MCF 10A (cell line): ENCODE measurements at regions not wholly inside any gene's neighbourhood (a gene's known extent, or its start where the extent isn't known, plus 50 kb on each side); places are given as distances from the start of the nearest gene placed in this dataset.

Experiments
- BruUV-seq: library from RNA; stranded (reverse); fragments of 400-500 nt; replicated peaks from 2 replicates; lab custom pipeline; 2021; lab: Mats Ljungman, UMichigan
- CTCF ChIA-PET: fragments of 300-600 bp; sonication (Branson Sonifier 250); formaldehyde crosslinking; extraction: SDS; loops from one replicate; lab custom pipeline; 2021; ENCODE audit warnings: antibody characterized with exemption, inconsistent platforms; lab: Yijun Ruan, JAX
- POLR2A ChIA-PET: fragments of 300-600, 350-650 bp; sonication (Branson Sonifier 250); formaldehyde crosslinking; extraction: SDS; loops from one replicate; lab custom pipeline; 2020; ENCODE audit warnings: antibody characterized with exemption, inconsistent platforms; lab: Yijun Ruan, JAX
- DNase-seq: peaks from one replicate; pipeline ENCODE4 v3.0.0-alpha.2; 2018; ENCODE audit not compliant: unreplicated experiment
- H3K27ac Mint-ChIP-seq: one replicate; pipeline ENCODE4 v1.8.0; 2022; ENCODE audit warnings: mild to moderate bottlenecking, low read depth, mixed read lengths; ENCODE audit not compliant: unreplicated experiment
- H3K27me3 Mint-ChIP-seq: one replicate; pipeline ENCODE4 v1.8.0; 2022; ENCODE audit warnings: mixed read lengths; ENCODE audit not compliant: insufficient read depth, unreplicated experiment
- H3K36me3 Mint-ChIP-seq: one replicate; pipeline ENCODE4 v1.8.0; 2022; ENCODE audit warnings: mild to moderate bottlenecking, moderate library complexity, mixed read lengths; ENCODE audit not compliant: insufficient read depth, unreplicated experiment
- H3K4me1 Mint-ChIP-seq: one replicate; pipeline ENCODE4 v1.8.0; 2022; ENCODE audit warnings: mixed read lengths; ENCODE audit not compliant: insufficient read depth, unreplicated experiment
- H3K4me3 Mint-ChIP-seq: one replicate; pipeline ENCODE4 v1.8.0; 2022; ENCODE audit warnings: mild to moderate bottlenecking, moderate library complexity, mixed read lengths; ENCODE audit not compliant: unreplicated experiment
- H3K9me3 Mint-ChIP-seq: one replicate; pipeline ENCODE4 v1.8.0; 2022; ENCODE audit warnings: mixed read lengths; ENCODE audit not compliant: unreplicated experiment
- CTCF ChIP-seq: fragments of 200-600 bp; IDR thresholded peaks from one replicate; pipeline ENCODE4 v1.8.0; 2022; ENCODE audit warnings: antibody characterized with exemption, mild to moderate bottlenecking; ENCODE audit not compliant: unreplicated experiment
- intact Hi-C: fragments of 100-400 bp; cut with micrococcal nuclease; formaldehyde crosslinking; loops from 2 replicates; pipeline ENCODE4 v1.14.1; 2022

- ChIA-PET CTCF (interaction anchor here (0.6 to 1.2 kb wide), 2 partner anchors 845 to 1208 kb away, joined by 3 to 6 read pairs; no protein-coding TSS in a partner anchor), POLR2A (no interaction called here)
- Mint-ChIP-seq H3K4me1 (no peaks in the 10 kb centered on the region), H3K27ac (no peak overlapping the region), H3K27me3 (no peaks in the 10 kb centered on the region), H3K36me3 (peaks cover 5% of the 10 kb centered on the region), H3K9me3 (no peaks in the 10 kb centered on the region), H3K4me3 (no peak overlapping the region)
- no peak for TF ChIP-seq CTCF
- no peak for DNase-seq
- BruUV-seq: no TSS peak
- intact Hi-C loops: no loop called here
These were observed 267.6 kb downstream of the CNTN3 start for GRCh38 chr3:74346896-74347295.

- H3K36me3 Mint-ChIP-seq: peaks cover 5% of the 10 kb centered on the region
- H3K4me3 Mint-ChIP-seq: no peak overlapping the region
- H3K9me3 Mint-ChIP-seq: no peaks in the 10 kb centered on the region
- intact Hi-C loops: no loop called here
- H3K4me1 Mint-ChIP-seq: no peaks in the 10 kb centered on the region
- no peak for TF ChIP-seq CTCF
- H3K27ac Mint-ChIP-seq: no peak overlapping the region
- no peak for DNase-seq
- CTCF ChIA-PET: no interaction called here
- H3K27me3 Mint-ChIP-seq: no peaks in the 10 kb centered on the region
- POLR2A ChIA-PET: no interaction called here
- no TSS peak for BruUV-seq
These were observed 268.8 kb downstream of the CNTN3 start for GRCh38 chr3:74345701-74346100.

DNA sequence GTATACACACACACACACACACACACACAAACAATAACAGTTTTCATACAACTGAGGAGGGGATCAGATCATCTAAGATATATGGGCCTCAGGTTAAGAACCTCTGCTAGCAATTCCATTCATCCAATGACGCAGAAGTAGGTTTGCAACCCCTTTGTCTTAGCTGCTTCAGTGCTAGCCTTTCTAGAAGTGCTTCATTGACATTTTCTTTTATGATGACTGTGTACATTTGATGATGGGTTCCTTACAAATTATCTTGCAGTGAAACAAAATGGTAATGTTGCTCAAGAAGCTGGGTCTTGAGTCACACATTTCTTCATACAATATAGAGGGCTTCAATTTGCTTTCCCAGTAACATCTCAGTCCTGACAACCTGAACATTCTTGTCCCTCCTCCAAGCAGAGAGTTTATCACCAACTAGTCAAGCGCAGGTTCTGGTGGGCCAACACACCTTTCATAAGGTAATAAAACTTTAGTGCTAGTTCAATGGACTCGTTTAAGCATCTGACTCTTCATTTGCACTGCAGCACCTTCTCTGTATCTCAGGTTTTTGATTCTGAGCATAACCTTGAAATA is 269.5 kb downstream of the CNTN3 start:
- Mint-ChIP-seq H3K27ac (no peak overlapping the region), H3K4me1 (no peaks in the 10 kb centered on the region), H3K27me3 (no peaks in the 10 kb centered on the region), H3K9me3 (peaks cover 6% of the 10 kb centered on the region), H3K36me3 (peaks cover 5% of the 10 kb centered on the region), H3K4me3 (no peak overlapping the region)
- TF ChIP-seq CTCF: no peak
- CTCF ChIA-PET: no interaction called here
- peak; percentile 1 for DNase-seq
- POLR2A ChIA-PET: no interaction called here
- intact Hi-C loops: no loop called here
- no TSS peak for BruUV-seq

- Mint-ChIP-seq H3K27ac (no peak overlapping the region), H3K9me3 (peaks cover 8% of the 10 kb centered on the region), H3K36me3 (peaks cover 5% of the 10 kb centered on the region), H3K4me3 (no peak overlapping the region), H3K4me1 (no peaks in the 10 kb centered on the region), H3K27me3 (no peaks in the 10 kb centered on the region)
- BruUV-seq: no TSS peak
- TF ChIP-seq CTCF: no peak
- intact Hi-C loops: no loop called here
- POLR2A ChIA-PET: no interaction called here
- DNase-seq: no peak
- CTCF ChIA-PET: no interaction called here
These were observed 271.1 kb downstream of the CNTN3 start for GRCh38 chr3:74343391-74343790.
